H1 (cell line): ENCODE measurements at regions not wholly inside any gene's neighbourhood (a gene's known extent, or its start where the extent isn't known, plus 50 kb on each side); places are given as distances from the start of the nearest gene placed in this dataset.

ENCODE experiments used
- CTCF ChIA-PET: fragments of 300-600 bp; sonication (Branson Sonifier 250); formaldehyde crosslinking; loops from one replicate; lab custom pipeline; 2021; ENCODE audit not compliant: partially characterized antibody; lab: Charles Lee
- POLR2A ChIA-PET: fragments of 300-600 bp; sonication (Branson Sonifier 250); formaldehyde crosslinking; loops from one replicate; lab custom pipeline; 2021; ENCODE audit warnings: inconsistent platforms; ENCODE audit not compliant: partially characterized antibody; lab: Charles Lee
- DNase-seq, 2 experiments: peaks; one replicate each; pipeline versions ENCODE4 v3.0.0 to v3.0.0-alpha.2; 2010 to 2022; ENCODE audit warnings: low spot score in 2 of 2, low read depth in 1 of 2, mixed read lengths in 1 of 2
- FAIRE-seq: peaks from 2 replicates; lab custom pipeline; 2011; peaks lifted over from hg19 to GRCh38; lab: Jason Lieb, UNC
- H2AFZ ChIP-seq: 2 replicates; pipeline ENCODE4 v1.8.1; 2012; ENCODE audit warnings: low read length, inconsistent platforms
- H2AK5ac ChIP-seq: 2 replicates; pipeline ENCODE4 v1.6.1; 2013; ENCODE audit warnings: low read depth, low read length
- H2BK120ac ChIP-seq: replicated peaks from 2 replicates; pipeline ENCODE3; 2013; ENCODE audit warnings: low read depth, low read length, inconsistent platforms
- H2BK12ac ChIP-seq: 2 replicates; pipeline ENCODE4 v1.6.1; 2013; ENCODE audit warnings: low read depth, low read length
- H2BK15ac ChIP-seq: 2 replicates; pipeline ENCODE4 v1.6.1; 2013; ENCODE audit warnings: low read length
- H2BK20ac ChIP-seq: 2 replicates; pipeline ENCODE4 v1.6.1; 2013; ENCODE audit warnings: low read length
- H2BK5ac ChIP-seq: 2 replicates; pipeline ENCODE4 v1.6.1; 2013; ENCODE audit warnings: low read depth, low read length
- H3K14ac ChIP-seq: 2 replicates; pipeline ENCODE4 v1.6.1; 2013; ENCODE audit warnings: inconsistent platforms; ENCODE audit not compliant: insufficient read length
- H3K18ac ChIP-seq: 2 replicates; pipeline ENCODE4 v1.6.1; 2013; ENCODE audit warnings: low read length; ENCODE audit errors: extremely low read depth
- H3K23ac ChIP-seq: 2 replicates; pipeline ENCODE4 v1.6.1; 2013; ENCODE audit warnings: inconsistent platforms; ENCODE audit not compliant: insufficient read length
- H3K23me2 ChIP-seq: 2 replicates; pipeline ENCODE4 v1.6.1; 2013; ENCODE audit warnings: low read depth, low read length
- H3K27ac ChIP-seq: 2 replicates; pipeline ENCODE4 v1.6.1; 2011; ENCODE audit warnings: low read depth, low read length, inconsistent platforms
- H3K27me3 ChIP-seq, 4 experiments: replicated peaks in 1 of 4; 1 replicate in 1 of 4; 2 replicates in 3 of 4; pipeline versions ENCODE4 v1.6.1 to v1.8.1; 2011 to 2013; ENCODE audit warnings: low read length in 3 of 4, mild to moderate bottlenecking in 3 of 4, inconsistent platforms in 2 of 4, mixed read lengths in 2 of 4, moderate library complexity in 1 of 4; ENCODE audit not compliant: control insufficient read depth in 3 of 4, insufficient read depth in 3 of 4; ENCODE audit errors: extremely low read depth in 1 of 4
- H3K36me3 ChIP-seq, 4 experiments: 2 replicates each; pipeline versions ENCODE4 v1.6.1 to v1.8.1; 2011 to 2013; ENCODE audit warnings: mild to moderate bottlenecking in 4 of 4, low read length in 3 of 4, moderate library complexity in 2 of 4, control low read depth in 1 of 4, inconsistent platforms in 1 of 4; ENCODE audit not compliant: insufficient read depth in 4 of 4, control insufficient read depth in 2 of 4
- H3K4ac ChIP-seq: replicated peaks from 2 replicates; pipeline ENCODE3; 2013; ENCODE audit warnings: low read length, low read depth, mixed read lengths, inconsistent platforms; ENCODE audit not compliant: insufficient read length
- H3K4me1 ChIP-seq, 4 experiments: replicated peaks in 1 of 4; 1 replicate in 1 of 4; 2 replicates in 3 of 4; pipeline versions ENCODE4 v1.6.1 to v1.8.1; 2011 to 2013; ENCODE audit warnings: low read length in 3 of 4, inconsistent platforms in 2 of 4, mixed read lengths in 1 of 4; ENCODE audit not compliant: insufficient read depth in 4 of 4, control insufficient read depth in 3 of 4
- H3K4me2 ChIP-seq, 2 experiments: 2 replicates each; pipeline versions ENCODE4 v1.6.1 to v1.8.1; 2011 to 2013; ENCODE audit warnings: low read depth in 2 of 2, low read length in 2 of 2, control low read depth in 1 of 2, inconsistent platforms in 1 of 2, mild to moderate bottlenecking in 1 of 2; ENCODE audit not compliant: insufficient read depth in 1 of 2
- H3K4me3 ChIP-seq, 4 experiments: fragments of 200-600, 300-600 bp in 1 of 4; sonication (generic), shearing (Covaris generic), sonication (Bioruptor Twin) in 1 of 4; 2 replicates each; pipeline versions ENCODE4 v1.5.1 to v1.8.1; 2011 to 2016; ENCODE audit warnings: low read length in 4 of 4, low read depth in 3 of 4, control low read depth in 2 of 4, inconsistent platforms in 2 of 4, mild to moderate bottlenecking in 2 of 4, mixed read lengths in 1 of 4, moderate library complexity in 1 of 4; ENCODE audit not compliant: insufficient read depth in 2 of 4; ENCODE audit errors: extremely low read depth in 1 of 4
- H3K56ac ChIP-seq: replicated peaks from 2 replicates; pipeline ENCODE3; 2013; ENCODE audit warnings: low read depth, mild to moderate bottlenecking, mixed read lengths, low read length, inconsistent platforms; ENCODE audit not compliant: insufficient read length
- H3K79me1 ChIP-seq: 2 replicates; pipeline ENCODE4 v1.6.1; 2013; ENCODE audit warnings: low read depth, low read length, control low read depth
- H3K79me2 ChIP-seq, 2 experiments: 2 replicates each; pipeline versions ENCODE4 v1.6.1 to v1.8.1; 2012 to 2013; ENCODE audit warnings: low read length in 2 of 2, mild to moderate bottlenecking in 2 of 2, inconsistent platforms in 1 of 2; ENCODE audit not compliant: insufficient read depth in 2 of 2, control insufficient read depth in 1 of 2
- H3K9ac ChIP-seq, 4 experiments: replicated peaks in 1 of 4; 1 replicate in 1 of 4; 2 replicates in 3 of 4; pipeline versions ENCODE4 v1.6.1 to v1.8.1; 2011 to 2013; ENCODE audit warnings: low read depth in 3 of 4, low read length in 3 of 4, control low read depth in 2 of 4, mild to moderate bottlenecking in 2 of 4, moderate library complexity in 2 of 4, inconsistent platforms in 1 of 4; ENCODE audit errors: extremely low read depth in 1 of 4
- H3K9me3 ChIP-seq, 2 experiments: 2 replicates each; pipeline versions ENCODE4 v1.6.1 to v1.8.1; 2012 to 2013; ENCODE audit warnings: mild to moderate bottlenecking in 2 of 2, moderate library complexity in 2 of 2, control low read depth in 1 of 2, inconsistent platforms in 1 of 2, low read depth in 1 of 2, low read length in 1 of 2, mixed read lengths in 1 of 2; ENCODE audit not compliant: insufficient read depth in 2 of 2
- H4K20me1 ChIP-seq, 2 experiments: replicated peaks in 1 of 2; 2 replicates each; pipeline versions ENCODE3 to v1.8.1; 2011 to 2013; ENCODE audit warnings: inconsistent platforms in 2 of 2, low read length in 2 of 2, mild to moderate bottlenecking in 1 of 2; ENCODE audit not compliant: insufficient read depth in 2 of 2, control insufficient read depth in 1 of 2
- H4K5ac ChIP-seq: 2 replicates; pipeline ENCODE4 v1.6.1; 2013; ENCODE audit warnings: low read length, low read depth, mixed read lengths, inconsistent platforms; ENCODE audit not compliant: insufficient read length
- H4K8ac ChIP-seq: 2 replicates; pipeline ENCODE4 v1.8.0; 2013; ENCODE audit warnings: mild to moderate bottlenecking, moderate library complexity, low read length, inconsistent platforms; ENCODE audit not compliant: insufficient read depth; ENCODE audit errors: extremely low read depth
- H4K91ac ChIP-seq: replicated peaks from 2 replicates; pipeline ENCODE3; 2013; ENCODE audit warnings: low read length, mixed read lengths, inconsistent platforms; ENCODE audit not compliant: insufficient read length
- CBX5 ChIP-seq: fragments of 300-800, 300-1000 bp; sonication (generic); IDR thresholded peaks from 2 replicates; pipeline ENCODE4 v1.7.1; 2016; ENCODE audit warnings: antibody characterized with exemption, low read length, low read depth
- KDM5A ChIP-seq: fragments of 200-600 bp; IDR thresholded peaks from 2 replicates; pipeline ENCODE4 v1.7.1; 2012; ENCODE audit warnings: mild to moderate bottlenecking, low read length, inconsistent platforms, mixed read lengths
- POU5F1 ChIP-seq: IDR thresholded peaks from 2 replicates; pipeline ENCODE4 v1.6.1; 2011; ENCODE audit warnings: low read depth, mild to moderate bottlenecking, low read length, moderate library complexity
- RBBP5 ChIP-seq: IDR thresholded peaks from 2 replicates; pipeline ENCODE4 v1.7.1; 2012; ENCODE audit warnings: low read depth, mild to moderate bottlenecking, inconsistent platforms, low read length, moderate library complexity, borderline replicate concordance
- SP1 ChIP-seq: IDR thresholded peaks from 2 replicates; pipeline ENCODE4 v1.6.1; 2011; ENCODE audit warnings: low read depth, low read length
- TCF12 ChIP-seq: IDR thresholded peaks from 2 replicates; pipeline ENCODE4 v1.6.1; 2011; ENCODE audit warnings: low read depth, mild to moderate bottlenecking, low read length
- WGBS, 2 experiments: shearing (Covaris generic) in 1 of 2; methylation state at CpG; one replicate each; pipeline versions ENCODE4 v1.1.6 to v1.1.7; 2013 to 2015; ENCODE audit warnings: low lambda C conversion rate in 2 of 2, mixed read lengths in 2 of 2, inconsistent platforms in 1 of 2, low coverage in 1 of 2, missing lambda C conversion rate in 1 of 2; ENCODE audit not compliant: insufficient replicate concordance in 2 of 2, insufficient coverage in 1 of 2, insufficient read length in 1 of 2; ENCODE audit errors: extremely low coverage in 1 of 2, missing lambda C conversion rate in 1 of 2; 5-methylcytosine and 5-hydroxymethylcytosine counted together
- TF ChIP-seq, protein P1 (sequence below): IDR thresholded peaks from 2 replicates; pipeline ENCODE4 v1.6.1; 2012; ENCODE audit warnings: inconsistent platforms

DNA sequence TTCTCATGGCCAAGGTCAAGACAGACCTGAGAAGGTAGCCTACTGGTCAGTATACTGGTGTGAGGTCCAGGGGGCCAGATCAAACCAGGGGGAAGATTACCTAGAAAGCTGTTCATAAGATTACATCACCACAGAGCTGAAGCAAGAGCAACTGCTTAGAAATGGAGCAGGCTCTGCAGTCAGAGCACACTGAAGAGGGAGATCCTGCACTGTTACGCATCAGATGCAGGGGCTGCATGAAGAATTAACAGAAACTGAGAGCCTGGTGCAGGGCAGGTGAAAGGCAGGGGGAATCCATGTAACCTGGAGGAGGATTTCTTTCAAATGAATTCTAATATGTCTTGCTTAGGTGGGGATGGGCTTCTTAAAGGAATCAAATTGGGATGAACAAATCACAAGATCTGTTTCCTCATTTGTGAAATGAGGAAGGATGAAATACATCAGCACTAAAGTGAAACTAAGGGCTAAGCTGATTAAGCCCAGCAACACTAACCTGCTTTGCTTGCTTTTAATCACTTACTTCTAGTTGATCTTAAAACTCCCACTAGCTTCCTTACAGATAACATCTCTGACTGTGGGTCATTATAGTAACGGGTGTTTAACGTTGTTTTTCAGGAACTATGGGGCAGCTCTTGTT is 74.3 kb upstream of the ADAM23 start:
- no peak overlapping the region for H2BK5ac ChIP-seq
- H4K8ac ChIP-seq: no peak overlapping the region
- H3K36me3 ChIP-seq: no peaks in the 10 kb centered on the region
- no peak overlapping the region for H4K91ac ChIP-seq
- H3K9ac ChIP-seq: no peak overlapping the region
- H4K5ac ChIP-seq: no peak overlapping the region
- no peak overlapping the region for H2BK15ac ChIP-seq
- H3K27ac ChIP-seq: no peak overlapping the region
- no peaks in the 10 kb centered on the region for H3K79me1 ChIP-seq
- no peaks in the 10 kb centered on the region for H4K20me1 ChIP-seq
- no peak overlapping the region for H2AK5ac ChIP-seq
- no peak overlapping the region for H2BK20ac ChIP-seq
- no peaks in the 10 kb centered on the region; a peak in 1 of 4 replicates for H3K9me3 ChIP-seq
- no peak overlapping the region for H2AFZ ChIP-seq
- 93% methylated on average over 3 of the region's 3 CpGs; no CpG with 5 or more reads in 1 of the 2 experiments for WGBS, 2 experiments
- FAIRE-seq (no peak), DNase-seq (no peak)
- H3K56ac ChIP-seq: no peak overlapping the region
- no peak overlapping the region for H3K18ac ChIP-seq
- H3K4me1 ChIP-seq: no peaks in the 10 kb centered on the region
- CTCF ChIA-PET: interaction anchor here (1.8 to 2.8 kb wide), 3 partner anchors 10 to 23 kb away, joined by 6 to 9 read pairs (median 6); no protein-coding TSS in a partner anchor
- H2BK120ac ChIP-seq: no peak overlapping the region
- no peaks in the 10 kb centered on the region for H3K23me2 ChIP-seq
- H3K4me3 ChIP-seq: no peak overlapping the region
- no peaks in the 10 kb centered on the region for H3K79me2 ChIP-seq
- H3K14ac ChIP-seq: no peak overlapping the region
- no peak overlapping the region for H3K23ac ChIP-seq
- H3K4ac ChIP-seq: no peak overlapping the region
- H3K4me2 ChIP-seq: no peak overlapping the region
- POLR2A ChIA-PET: no interaction called here
- no peak overlapping the region for H2BK12ac ChIP-seq
- TF ChIP-seq SP1 (no peak), POU5F1 (no peak), RBBP5 (no peak), CBX5 (no peak), KDM5A (no peak), TCF12 (no peak)
- TF ChIP-seq, protein P1, sequence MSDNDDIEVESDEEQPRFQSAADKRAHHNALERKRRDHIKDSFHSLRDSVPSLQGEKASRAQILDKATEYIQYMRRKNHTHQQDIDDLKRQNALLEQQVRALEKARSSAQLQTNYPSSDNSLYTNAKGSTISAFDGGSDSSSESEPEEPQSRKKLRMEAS: no peak
- TF ChIP-seq, all 59 proteins: peak for 0
- H3K27me3 ChIP-seq: no peaks in the 10 kb centered on the region
